ENCODE measurements at regions not wholly inside any gene's neighbourhood (a gene's known extent, or its start where the extent isn't known, plus 50 kb on each side); places are given as distances from the start of the nearest gene placed in this dataset.
"Not testable (repeated sequence)": the region's sequence is repeated elsewhere in the genome, so short reads cannot be mapped to it uniquely, and the experiment has no call there.

DNA sequence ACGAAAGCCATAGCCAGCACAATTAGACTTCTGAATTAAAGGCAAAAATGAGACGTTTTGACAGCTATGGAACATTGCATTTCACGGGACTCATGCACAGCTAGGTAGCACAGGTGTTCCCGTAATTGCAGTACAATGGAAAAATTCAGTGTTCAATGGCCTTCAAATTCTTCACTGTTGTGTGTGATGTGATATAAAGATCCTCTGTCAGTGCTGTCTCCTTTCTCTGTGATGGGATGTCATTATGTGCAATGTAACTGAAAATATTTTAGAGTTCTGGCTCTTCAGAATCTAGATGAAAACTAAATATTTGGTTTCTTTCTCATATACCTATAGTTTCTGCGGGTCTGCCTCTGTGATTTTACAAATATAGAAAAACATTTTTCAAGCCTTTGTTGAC lies 1599.7 kb downstream of the MRPL39 start:
- DNase-seq (ENCODE audit: low spot score) = no peak

- DNase-seq (ENCODE audit: low spot score) = no peak
These were observed 1620.3 kb downstream of the MRPL39 start for GRCh38 chr21:23986987-23987386.

GRCh38 chr21:23986214-23986613 lies 1621.1 kb downstream of the MRPL39 start:
- no peak for DNase-seq (ENCODE audit: low spot score)

- no peak for DNase-seq (ENCODE audit: low spot score)
These were observed 1624.7 kb downstream of the MRPL39 start for GRCh38 chr21:23982546-23982945.

DNA sequence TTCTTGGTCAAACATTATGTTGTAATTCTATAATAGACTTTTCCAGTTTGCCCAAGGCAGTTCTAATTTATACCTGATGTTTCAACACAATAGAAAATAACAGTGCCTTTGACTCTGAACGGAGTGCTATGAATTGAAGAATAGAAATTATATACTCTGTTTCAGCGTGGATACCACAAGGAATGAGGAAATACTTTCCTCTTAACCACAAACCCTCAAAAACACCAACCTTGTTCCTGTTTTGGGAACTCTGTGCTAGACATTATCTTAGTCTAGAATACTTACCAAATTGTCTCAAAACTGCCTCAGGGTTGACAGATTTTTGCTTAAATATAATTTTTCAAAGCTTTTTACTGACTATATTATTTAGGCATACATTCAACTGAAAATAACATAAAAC lies 1629.3 kb downstream of the MRPL39 start:
- DNase-seq (ENCODE audit: low spot score) = no peak

GRCh38 chr21:23968722-23969647 lies 1638.3 kb downstream of the MRPL39 start:
- peak; percentile 50 for DNase-seq (ENCODE audit: low spot score)

- DNase-seq (ENCODE audit: low spot score) = no peak
These were observed 1639.3 kb downstream of the MRPL39 start for GRCh38 chr21:23968008-23968407.

- DNase-seq (ENCODE audit: low spot score) = no peak
These were observed 1643.8 kb downstream of the MRPL39 start for GRCh38 chr21:23963454-23963853.

DNA sequence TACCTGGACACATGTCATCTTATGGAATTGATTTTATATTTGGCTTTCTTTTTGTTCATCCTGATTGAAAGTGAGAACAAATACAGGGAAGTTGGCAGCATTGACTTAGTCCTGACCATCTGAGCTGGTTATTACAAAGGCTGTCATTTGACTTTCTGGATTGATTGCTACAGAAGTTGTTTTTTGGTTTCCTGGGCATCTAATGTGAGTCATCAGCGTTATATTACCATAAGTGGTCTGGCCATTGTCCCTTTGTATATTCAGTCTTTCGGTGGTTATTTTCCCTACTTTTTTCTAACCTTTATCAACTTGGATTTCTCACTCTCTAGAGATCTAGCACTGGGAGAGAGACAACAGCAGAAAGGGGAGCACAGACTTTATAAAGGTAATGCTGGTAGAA lies 1646.5 kb downstream of the MRPL39 start:
- no peak for DNase-seq (ENCODE audit: low spot score)

GRCh38 chr21:23955135-23955843 lies 1652.0 kb downstream of the MRPL39 start:
- DNase-seq (ENCODE audit: low spot score) = no peak

DNA sequence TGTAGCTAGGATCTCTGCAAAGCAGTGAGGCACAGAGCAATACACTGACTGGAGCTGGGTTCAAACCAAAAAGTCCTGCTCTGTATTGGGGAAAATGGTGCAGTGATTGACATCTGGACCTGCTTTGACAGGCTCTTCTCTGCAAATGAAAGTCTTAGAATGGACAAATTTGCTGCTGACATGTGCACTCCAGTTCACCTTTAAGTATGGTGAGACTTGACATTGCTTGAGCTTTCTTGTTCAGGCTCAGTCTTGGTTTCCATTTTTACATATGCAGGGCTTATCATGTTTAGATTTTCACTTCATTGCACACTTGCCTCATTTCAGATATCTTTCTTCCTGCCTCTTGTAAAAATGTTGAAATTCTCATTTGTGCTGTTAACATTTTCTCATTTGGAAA lies 1655.0 kb downstream of the MRPL39 start:
- no peak for DNase-seq (ENCODE audit: low spot score)

DNA sequence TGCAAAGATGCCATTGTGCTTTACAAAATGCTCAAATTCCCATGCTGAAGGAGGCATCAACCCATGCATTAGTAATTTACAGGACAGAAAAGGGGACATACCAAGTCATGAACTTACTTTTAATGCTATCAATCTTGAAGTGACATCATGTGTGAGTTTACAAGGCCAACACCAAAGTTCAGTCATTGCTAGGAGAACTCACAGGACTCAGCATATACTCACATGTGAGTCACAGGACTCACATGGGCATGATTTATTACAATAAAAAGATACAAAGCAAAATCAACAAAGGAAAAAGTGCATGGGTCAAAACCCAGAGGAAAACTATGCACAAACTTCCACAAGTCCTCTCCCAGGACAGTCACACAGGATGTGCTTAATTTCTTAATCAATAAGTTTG lies 1656.0 kb downstream of the MRPL39 start:
- no peak for DNase-seq (ENCODE audit: low spot score)

- DNase-seq (ENCODE audit: low spot score) = no peak
These were observed 1656.9 kb downstream of the MRPL39 start for GRCh38 chr21:23950344-23950743.

DNA sequence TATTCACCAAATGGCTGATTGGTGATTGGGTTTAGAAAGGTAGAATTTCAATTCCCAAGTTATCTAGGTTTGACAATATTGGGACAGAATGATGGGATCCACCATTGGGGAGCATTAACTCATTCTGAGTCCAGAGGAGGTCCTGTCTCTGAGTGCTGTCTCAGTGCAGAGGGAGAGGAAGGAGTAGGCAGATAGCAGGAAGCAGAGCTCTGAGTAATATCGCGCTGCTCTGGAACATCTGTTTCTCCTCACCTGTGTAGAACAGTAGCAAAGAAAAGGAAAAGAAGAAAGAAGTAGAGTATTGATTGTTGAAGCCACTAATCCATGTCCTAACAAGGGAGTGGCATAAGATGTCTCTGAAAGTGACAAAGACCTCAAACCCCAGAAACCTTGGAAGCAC lies 1657.8 kb downstream of the MRPL39 start:
- DNase-seq (ENCODE audit: low spot score) = no peak

DNA sequence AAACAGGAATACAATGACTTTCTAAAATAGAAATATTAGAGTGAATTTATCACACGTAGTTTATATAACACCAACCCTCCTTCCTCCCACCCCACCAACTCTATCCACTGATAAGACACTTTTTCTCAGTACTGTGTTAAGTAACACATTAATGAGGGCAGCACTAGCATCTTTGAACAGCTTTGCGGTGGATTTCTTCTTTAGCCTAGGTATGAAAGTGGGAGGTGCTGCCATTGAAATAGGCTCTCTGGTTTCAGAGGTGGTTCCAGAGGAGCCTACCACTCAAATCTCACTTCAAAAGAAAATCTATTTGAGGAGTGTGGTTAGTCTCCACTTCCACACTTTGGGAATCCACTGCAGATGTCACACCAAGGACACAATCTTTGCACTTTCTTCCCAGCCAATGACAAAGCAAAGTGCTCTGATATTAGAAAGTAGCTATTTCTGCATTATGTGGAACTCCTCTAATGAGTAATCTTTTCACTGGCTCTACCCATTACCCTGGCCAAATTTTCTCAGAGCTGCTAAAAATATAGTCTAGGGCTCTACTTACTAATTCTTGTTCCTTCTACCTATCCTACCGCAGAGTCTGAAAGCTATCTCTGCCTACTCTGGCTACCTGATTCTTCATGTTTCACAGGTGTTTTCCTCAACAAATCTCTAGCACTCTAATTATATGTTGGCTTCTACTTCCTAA lies 1667.8 kb downstream of the MRPL39 start:
- DNase-seq (ENCODE audit: low spot score) = no peak

GRCh38 chr21:23936991-23937390 lies 1670.3 kb downstream of the MRPL39 start:
- DNase-seq (ENCODE audit: low spot score) = no peak

- no peak for DNase-seq (ENCODE audit: low spot score)
These were observed 1671.1 kb downstream of the MRPL39 start for GRCh38 chr21:23936224-23936623.

DNA sequence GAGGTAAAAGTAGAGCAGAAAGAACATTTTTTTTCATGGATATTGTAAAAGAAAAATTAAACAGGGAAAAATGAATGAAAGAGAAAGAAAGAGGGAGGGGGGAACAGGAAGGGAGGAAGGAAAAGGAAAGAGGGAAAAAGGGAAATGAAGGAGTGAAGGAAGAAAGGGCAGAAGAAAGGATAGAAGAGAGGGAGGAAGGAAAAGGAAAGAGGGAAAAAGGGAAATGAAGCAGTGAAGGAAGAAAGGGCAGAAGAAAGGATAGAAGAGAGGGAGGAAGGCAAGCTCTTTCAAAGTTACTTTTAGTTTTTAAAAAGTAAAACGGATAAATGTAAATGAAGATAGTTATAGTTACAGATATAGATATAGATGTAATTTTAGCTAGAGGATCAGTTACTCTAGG lies 1676.7 kb downstream of the MRPL39 start:
- no peak for DNase-seq (ENCODE audit: low spot score)

GRCh38 chr21:23926430-23926829 lies 1680.9 kb downstream of the MRPL39 start:
- DNase-seq (ENCODE audit: low spot score) = not testable (repeated sequence)

GRCh38 chr21:23921670-23922418 lies 1685.4 kb downstream of the MRPL39 start:
- DNase-seq (ENCODE audit: low spot score) = no peak

DNA sequence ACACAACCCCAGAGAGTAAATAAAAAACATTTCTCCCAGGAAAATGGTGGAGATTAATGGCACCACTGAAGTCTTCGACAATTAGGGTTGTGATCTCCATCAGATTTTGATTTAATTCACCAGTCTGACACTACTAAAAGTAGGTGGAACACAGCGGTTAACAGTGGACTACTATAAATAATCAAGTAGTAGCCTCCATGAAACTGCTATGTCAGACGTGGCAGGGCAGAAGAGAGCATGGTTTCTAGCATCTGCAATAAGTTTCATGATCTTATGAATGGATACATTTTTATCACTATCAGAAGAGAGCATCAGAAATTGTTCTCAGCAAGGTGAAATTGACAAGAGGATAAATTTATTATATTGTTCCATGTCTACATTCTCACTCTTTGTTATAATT lies 1706.6 kb downstream of the MRPL39 start:
- no peak for DNase-seq (ENCODE audit: low spot score)

DNA sequence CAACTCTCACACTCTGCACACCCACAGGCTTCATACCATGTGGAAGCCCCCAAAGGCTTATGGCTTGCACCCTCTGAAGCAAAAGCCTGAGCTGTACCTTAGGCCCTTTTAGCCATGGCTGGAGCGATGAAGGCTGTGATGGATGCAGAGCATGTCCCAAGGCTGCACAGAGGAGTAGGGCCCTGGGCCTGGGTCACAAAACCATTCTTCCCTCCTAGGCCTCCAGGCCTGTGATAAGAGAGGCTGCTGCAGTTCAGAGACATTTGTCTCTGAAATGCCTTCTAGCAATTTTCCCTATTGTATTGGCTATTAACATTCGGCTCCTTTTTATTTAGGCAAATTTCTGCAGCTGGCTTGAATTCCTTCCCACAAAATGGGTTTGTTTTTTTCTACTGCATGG lies 1707.7 kb downstream of the MRPL39 start:
- no peak for DNase-seq (ENCODE audit: low spot score)
